Lung (tissue), 11 donors: ENCODE measurements at regions not wholly inside any gene's neighbourhood (a gene's known extent, or its start where the extent isn't known, plus 50 kb on each side); places are given as distances from the start of the nearest gene placed in this dataset.

Experiments
- ATAC-seq: fragments of 200-7000 bp; cut with Tn5 transposase; one replicate; pipeline ENCODE4 v1.9.1; 2020; ENCODE audit warnings: moderate number of reproducible peaks; ENCODE audit not compliant: insufficient read depth, low FRiP score
- DNase-seq, 3 donors: peaks; one replicate each; pipeline ENCODE4 v3.0.0-alpha.2; 2013 to 2017
- H3K27ac ChIP-seq, 2 donors: one replicate each; pipeline ENCODE4 v1.5.1; 2013; ENCODE audit warnings: mild to moderate bottlenecking in 2 of 2, moderate library complexity in 2 of 2, control low read depth in 1 of 2, inconsistent platforms in 1 of 2, low read depth in 1 of 2, low read length in 1 of 2
- H3K27me3 ChIP-seq, 3 donors: one replicate each; pipeline ENCODE4 v1.5.1; 2013; ENCODE audit warnings: low read length in 2 of 3; ENCODE audit not compliant: control insufficient read depth in 3 of 3, insufficient read depth in 3 of 3
- H3K36me3 ChIP-seq, 4 donors: one replicate each; pipeline ENCODE4 v1.5.1; 2013; ENCODE audit warnings: low read length in 4 of 4, mild to moderate bottlenecking in 1 of 4, moderate library complexity in 1 of 4; ENCODE audit not compliant: control insufficient read depth in 4 of 4, insufficient read depth in 4 of 4
- H3K4me1 ChIP-seq, 5 donors: one replicate each; pipeline ENCODE4 v1.5.1; 2013; ENCODE audit warnings: low read length in 5 of 5, mild to moderate bottlenecking in 2 of 5, moderate library complexity in 1 of 5; ENCODE audit not compliant: control insufficient read depth in 5 of 5, insufficient read depth in 5 of 5
- H3K4me3 ChIP-seq: one replicate; pipeline ENCODE4 v1.5.1; 2013; ENCODE audit warnings: mild to moderate bottlenecking, control low read depth, moderate library complexity
- H3K9ac ChIP-seq, 2 donors: one replicate each; pipeline ENCODE4 v1.5.1; 2013; ENCODE audit warnings: low read length in 2 of 2, control low read depth in 1 of 2; ENCODE audit not compliant: insufficient read depth in 1 of 2
- H3K9me3 ChIP-seq, 4 donors: one replicate each; pipeline ENCODE4 v1.5.1; 2013; ENCODE audit warnings: low read length in 3 of 4, mild to moderate bottlenecking in 1 of 4, moderate library complexity in 1 of 4; ENCODE audit not compliant: control insufficient read depth in 4 of 4, insufficient read depth in 3 of 4
- WGBS, 2 donors: extraction: QIAGEN DNeasy Blood & Tissue Kit; methylation state at CpG; one replicate each; pipeline ENCODE4 v1.1.7; 2013; 5-methylcytosine and 5-hydroxymethylcytosine counted together
- TF ChIP-seq, protein P1 (sequence below): IDR thresholded peaks from 2 replicates; pipeline ENCODE4 v1.5.1; 2012; ENCODE audit warnings: mild to moderate bottlenecking; ENCODE audit errors: control extremely low read depth, extremely low read depth
- donor health status: control.
- donor health status: control.
- donor health status: Bipolar disorder and iron deficiency.
- donor health status: healthy.
- donor health status: DM: yes; HTN: yes; CAD: no.

DNA sequence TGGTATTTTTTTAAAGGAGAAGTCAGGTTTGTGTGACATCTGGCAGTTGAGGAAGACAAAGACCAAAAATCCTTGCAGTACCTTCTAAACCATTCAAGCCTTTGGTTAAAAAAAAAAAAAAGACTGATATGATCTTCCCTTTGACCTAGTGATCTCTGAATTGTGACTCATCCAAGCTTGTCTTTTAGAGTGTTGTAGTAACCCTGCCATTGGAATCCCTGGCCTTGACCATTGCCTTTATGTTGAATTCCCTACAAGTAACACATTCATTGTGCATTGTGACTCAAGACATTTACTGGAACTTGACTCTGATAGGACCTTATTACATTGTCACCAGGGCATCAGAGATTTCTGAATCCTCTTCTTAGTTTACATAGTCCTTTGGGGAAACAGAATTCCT, 1469.0 kb downstream of the TECRL start:
- H3K4me3 ChIP-seq = no peak overlapping the region
- H3K9me3 ChIP-seq = peaks cover 0 to 3% (median 0%) of the 10 kb centered on the region in 4 donors
- H3K36me3 ChIP-seq = no peaks in the 10 kb centered on the region
- no peaks in the 10 kb centered on the region for H3K4me1 ChIP-seq
- no peak for ATAC-seq
- no peaks in the 10 kb centered on the region for H3K27me3 ChIP-seq
- H3K9ac ChIP-seq = no peak overlapping the region
- H3K27ac ChIP-seq = peak overlapping the region in 1 of 2 donors; percentile 41
- DNase-seq = no peak
- TF ChIP-seq, protein P1, sequence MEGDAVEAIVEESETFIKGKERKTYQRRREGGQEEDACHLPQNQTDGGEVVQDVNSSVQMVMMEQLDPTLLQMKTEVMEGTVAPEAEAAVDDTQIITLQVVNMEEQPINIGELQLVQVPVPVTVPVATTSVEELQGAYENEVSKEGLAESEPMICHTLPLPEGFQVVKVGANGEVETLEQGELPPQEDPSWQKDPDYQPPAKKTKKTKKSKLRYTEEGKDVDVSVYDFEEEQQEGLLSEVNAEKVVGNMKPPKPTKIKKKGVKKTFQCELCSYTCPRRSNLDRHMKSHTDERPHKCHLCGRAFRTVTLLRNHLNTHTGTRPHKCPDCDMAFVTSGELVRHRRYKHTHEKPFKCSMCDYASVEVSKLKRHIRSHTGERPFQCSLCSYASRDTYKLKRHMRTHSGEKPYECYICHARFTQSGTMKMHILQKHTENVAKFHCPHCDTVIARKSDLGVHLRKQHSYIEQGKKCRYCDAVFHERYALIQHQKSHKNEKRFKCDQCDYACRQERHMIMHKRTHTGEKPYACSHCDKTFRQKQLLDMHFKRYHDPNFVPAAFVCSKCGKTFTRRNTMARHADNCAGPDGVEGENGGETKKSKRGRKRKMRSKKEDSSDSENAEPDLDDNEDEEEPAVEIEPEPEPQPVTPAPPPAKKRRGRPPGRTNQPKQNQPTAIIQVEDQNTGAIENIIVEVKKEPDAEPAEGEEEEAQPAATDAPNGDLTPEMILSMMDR = no peak

DNA sequence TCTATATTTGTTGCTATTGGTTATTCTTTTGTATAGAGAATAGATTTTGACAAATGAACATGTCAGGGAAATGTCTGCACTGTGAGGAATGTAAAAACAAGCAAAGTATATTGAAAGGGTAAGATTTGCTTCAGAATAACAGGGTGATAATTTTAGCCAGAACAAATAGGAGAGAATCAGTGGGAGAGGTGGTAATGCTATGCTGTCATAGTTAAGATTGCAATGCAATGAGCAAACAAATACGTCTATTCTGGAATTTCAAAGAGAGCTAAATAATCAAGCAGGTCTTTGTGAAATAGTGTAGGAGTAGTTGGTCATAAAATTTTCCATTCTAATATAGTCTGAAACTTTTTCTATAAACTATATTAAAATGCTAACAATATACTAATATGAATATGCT, 1478.4 kb downstream of the TECRL start:
- TF ChIP-seq, protein P1 = no peak
- Histone ChIP-seq H3K9me3 (peaks cover 0 to 1% (median 0%) of the 10 kb centered on the region in 4 donors), H3K27ac (peak overlapping the region in 1 of 2 donors; percentile 53), H3K4me3 (no peak overlapping the region), H3K4me1 (no peaks in the 10 kb centered on the region), H3K36me3 (no peaks in the 10 kb centered on the region), H3K9ac (no peak overlapping the region), H3K27me3 (no peaks in the 10 kb centered on the region)
- no CpG with 5 or more reads among the region's 1 CpG for WGBS, 2 donors
- ATAC-seq (no peak), DNase-seq (no peak)

DNA sequence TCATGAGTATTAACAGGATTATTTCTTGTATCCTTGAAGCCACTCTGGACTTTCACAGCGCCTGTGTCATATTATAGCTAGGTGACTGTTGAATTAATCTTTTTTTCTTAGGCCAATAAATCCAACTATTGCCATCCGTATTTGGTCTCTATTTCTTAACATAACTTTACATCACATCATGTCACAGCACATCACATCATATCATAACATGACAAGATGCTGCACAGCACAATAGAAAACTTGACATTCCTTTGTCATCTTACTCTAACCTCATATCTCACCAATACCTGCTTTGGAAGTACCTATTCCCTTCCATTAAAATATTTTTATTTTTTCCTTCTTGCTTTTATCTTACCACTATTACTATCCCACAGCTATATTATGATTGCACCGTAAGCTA, 1480.8 kb downstream of the TECRL start:
- H3K27ac ChIP-seq = no peak overlapping the region
- H3K27me3 ChIP-seq = no peaks in the 10 kb centered on the region
- DNase-seq = no peak
- H3K36me3 ChIP-seq = no peaks in the 10 kb centered on the region
- TF ChIP-seq, protein P1 = no peak
- no peaks in the 10 kb centered on the region for H3K9me3 ChIP-seq
- H3K4me3 ChIP-seq = no peak overlapping the region
- no peak for ATAC-seq
- H3K9ac ChIP-seq = no peak overlapping the region
- H3K4me1 ChIP-seq = no peaks in the 10 kb centered on the region
- WGBS, 2 donors = 52 to 56% methylated on average over 3 of the region's 3 CpGs

DNA sequence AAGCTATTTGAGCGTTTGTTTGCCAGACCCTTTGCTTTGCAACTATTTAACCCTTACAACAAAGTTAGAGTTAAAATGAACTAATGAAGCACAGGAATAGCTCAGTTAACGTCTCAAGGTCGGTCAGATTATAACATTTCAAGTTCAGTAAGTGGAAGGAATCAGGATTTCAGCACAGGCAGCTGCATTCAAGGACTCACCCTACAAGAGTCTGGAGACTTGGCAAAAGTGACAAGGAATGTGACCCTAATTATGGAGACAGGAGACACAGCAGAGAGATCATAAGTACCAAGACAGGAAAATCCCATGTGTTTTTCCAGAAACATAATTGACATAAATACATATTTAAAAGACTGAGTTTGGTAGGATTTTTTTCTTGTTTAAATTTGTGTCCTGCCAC, 1481.7 kb downstream of the TECRL start:
- TF ChIP-seq, protein P1 = no peak
- Histone ChIP-seq H3K4me1 (no peaks in the 10 kb centered on the region), H3K27me3 (no peaks in the 10 kb centered on the region), H3K9ac (no peak overlapping the region), H3K4me3 (no peak overlapping the region), H3K27ac (no peak overlapping the region), H3K36me3 (no peaks in the 10 kb centered on the region), H3K9me3 (no peaks in the 10 kb centered on the region)
- DNase-seq = no peak
- no peak for ATAC-seq
- WGBS, 2 donors = 64 to 76% methylated on average over 3 of the region's 3 CpGs
